ENCODE measurements at regions not wholly inside any gene's neighbourhood (a gene's known extent, or its start where the extent isn't known, plus 50 kb on each side); places are given as distances from the start of the nearest gene placed in this dataset.
A peak's percentile ranks its signal among the peaks of the same experiment; 100 is the strongest.

DNA sequence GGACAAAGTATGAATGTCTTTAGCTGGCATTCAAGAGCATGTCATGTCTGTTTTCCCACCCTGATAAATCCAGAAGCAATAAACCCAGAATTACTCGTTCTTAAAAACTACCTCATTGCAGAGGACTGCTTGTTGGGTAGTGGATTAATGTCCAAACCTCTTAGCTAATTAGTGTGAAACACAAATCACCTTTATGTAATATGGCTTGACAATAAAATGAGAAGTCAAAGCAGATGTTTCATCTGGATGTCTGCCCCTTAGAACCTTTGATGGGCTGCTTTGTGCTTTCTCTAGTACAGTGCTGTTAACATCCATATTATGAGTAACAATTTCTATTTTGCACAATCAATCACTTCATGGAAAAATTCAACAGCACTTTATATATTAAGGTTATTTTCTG, 149.1 kb upstream of the TUT7 start:
- H3K9me3 ChIP-seq (ENCODE audit: low read depth), result no peaks in the 10 kb centered on the region
- TF ChIP-seq, protein P1, sequence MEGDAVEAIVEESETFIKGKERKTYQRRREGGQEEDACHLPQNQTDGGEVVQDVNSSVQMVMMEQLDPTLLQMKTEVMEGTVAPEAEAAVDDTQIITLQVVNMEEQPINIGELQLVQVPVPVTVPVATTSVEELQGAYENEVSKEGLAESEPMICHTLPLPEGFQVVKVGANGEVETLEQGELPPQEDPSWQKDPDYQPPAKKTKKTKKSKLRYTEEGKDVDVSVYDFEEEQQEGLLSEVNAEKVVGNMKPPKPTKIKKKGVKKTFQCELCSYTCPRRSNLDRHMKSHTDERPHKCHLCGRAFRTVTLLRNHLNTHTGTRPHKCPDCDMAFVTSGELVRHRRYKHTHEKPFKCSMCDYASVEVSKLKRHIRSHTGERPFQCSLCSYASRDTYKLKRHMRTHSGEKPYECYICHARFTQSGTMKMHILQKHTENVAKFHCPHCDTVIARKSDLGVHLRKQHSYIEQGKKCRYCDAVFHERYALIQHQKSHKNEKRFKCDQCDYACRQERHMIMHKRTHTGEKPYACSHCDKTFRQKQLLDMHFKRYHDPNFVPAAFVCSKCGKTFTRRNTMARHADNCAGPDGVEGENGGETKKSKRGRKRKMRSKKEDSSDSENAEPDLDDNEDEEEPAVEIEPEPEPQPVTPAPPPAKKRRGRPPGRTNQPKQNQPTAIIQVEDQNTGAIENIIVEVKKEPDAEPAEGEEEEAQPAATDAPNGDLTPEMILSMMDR (IDR thresholded peaks at IDR 0.05; ENCODE audit: low read depth, low read length), result no peak
- no peak overlapping the region for H3K27ac ChIP-seq
- no peaks in the 10 kb centered on the region for H3K36me3 ChIP-seq
- H3K27me3 ChIP-seq, result no peaks in the 10 kb centered on the region
- H3K4me1 ChIP-seq (ENCODE audit: low read depth), result no peaks in the 10 kb centered on the region
- no peak overlapping the region for H3K4me3 ChIP-seq
- DNase-seq (ENCODE audit: low read depth in 1 of 2, low spot score in 1 of 2), result no peak

DNA sequence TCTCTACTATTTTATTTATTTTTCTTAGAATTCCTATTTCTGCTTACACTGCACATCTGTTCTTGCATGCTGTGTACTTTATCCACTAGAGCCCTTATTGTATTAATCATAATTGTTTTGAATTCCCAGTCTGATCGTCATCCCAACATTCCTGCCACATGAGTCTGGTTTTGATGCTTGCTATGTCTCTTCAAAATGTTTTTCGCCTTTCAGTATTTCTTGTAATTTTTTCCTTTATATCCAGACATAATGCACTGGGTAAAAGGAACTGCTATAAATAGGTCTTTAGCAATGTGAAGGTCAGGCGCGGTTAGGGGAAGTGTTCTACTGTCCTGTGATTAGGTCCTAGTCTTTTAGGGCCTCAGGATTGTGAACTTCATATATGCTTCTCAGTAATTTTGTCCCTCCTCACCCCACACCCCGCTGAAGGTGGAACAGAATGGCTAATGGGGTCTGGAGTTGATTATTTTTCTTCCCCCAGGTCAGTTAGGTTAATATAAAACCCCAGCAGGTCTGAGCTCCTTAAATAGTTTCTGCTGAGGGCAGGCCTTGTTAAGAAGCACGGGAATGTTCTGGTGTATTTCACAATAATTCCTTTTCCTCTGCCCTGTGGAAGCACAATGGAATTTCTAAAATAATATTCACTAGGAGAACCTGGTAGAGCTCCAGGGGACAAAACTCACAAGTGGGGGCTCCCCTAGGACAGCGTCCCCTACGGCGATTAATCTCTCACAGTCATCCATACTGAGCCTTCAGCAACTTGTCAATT, 146.6 kb upstream of the TUT7 start:
- no peak overlapping the region for H3K4me3 ChIP-seq
- TF ChIP-seq, protein P1 (IDR thresholded peaks at IDR 0.05; ENCODE audit: low read depth, low read length), result no peak
- H3K4me1 ChIP-seq (ENCODE audit: low read depth), result no peaks in the 10 kb centered on the region
- H3K9me3 ChIP-seq (ENCODE audit: low read depth), result no peaks in the 10 kb centered on the region
- no peaks in the 10 kb centered on the region for H3K27me3 ChIP-seq
- no peaks in the 10 kb centered on the region for H3K36me3 ChIP-seq
- no peak overlapping the region for H3K27ac ChIP-seq
- peak in 1 of 2 donors; percentile 89 for DNase-seq (ENCODE audit: low read depth in 1 of 2, low spot score in 1 of 2)

DNA sequence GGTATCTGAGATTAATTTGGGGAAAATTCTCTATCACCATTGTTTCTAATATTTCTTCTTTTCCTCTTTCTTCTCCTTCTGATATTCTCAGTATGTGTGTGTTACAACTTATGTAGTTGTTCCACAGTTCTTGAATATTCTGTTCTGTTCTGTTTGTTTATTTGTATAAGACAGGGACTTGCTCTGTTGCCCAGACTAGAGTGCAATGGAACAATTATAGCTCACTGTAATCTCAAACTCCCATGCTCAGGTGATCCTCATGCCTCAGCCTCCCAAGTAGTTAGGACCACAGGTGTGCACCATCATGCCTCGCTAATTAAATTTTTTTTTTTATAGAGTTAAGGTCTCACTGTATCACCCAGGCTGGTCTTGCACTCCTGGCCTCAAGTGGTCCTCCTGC, 145.8 kb upstream of the TUT7 start:
- TF ChIP-seq, protein P1 (IDR thresholded peaks at IDR 0.05; ENCODE audit: low read depth, low read length), result no peak
- no peak overlapping the region for H3K4me3 ChIP-seq
- H3K9me3 ChIP-seq (ENCODE audit: low read depth), result no peaks in the 10 kb centered on the region
- no peak for DNase-seq (ENCODE audit: low read depth in 1 of 2, low spot score in 1 of 2)
- H3K4me1 ChIP-seq (ENCODE audit: low read depth), result no peaks in the 10 kb centered on the region
- H3K27ac ChIP-seq, result no peak overlapping the region
- no peaks in the 10 kb centered on the region for H3K27me3 ChIP-seq
- H3K36me3 ChIP-seq, result no peaks in the 10 kb centered on the region

DNA sequence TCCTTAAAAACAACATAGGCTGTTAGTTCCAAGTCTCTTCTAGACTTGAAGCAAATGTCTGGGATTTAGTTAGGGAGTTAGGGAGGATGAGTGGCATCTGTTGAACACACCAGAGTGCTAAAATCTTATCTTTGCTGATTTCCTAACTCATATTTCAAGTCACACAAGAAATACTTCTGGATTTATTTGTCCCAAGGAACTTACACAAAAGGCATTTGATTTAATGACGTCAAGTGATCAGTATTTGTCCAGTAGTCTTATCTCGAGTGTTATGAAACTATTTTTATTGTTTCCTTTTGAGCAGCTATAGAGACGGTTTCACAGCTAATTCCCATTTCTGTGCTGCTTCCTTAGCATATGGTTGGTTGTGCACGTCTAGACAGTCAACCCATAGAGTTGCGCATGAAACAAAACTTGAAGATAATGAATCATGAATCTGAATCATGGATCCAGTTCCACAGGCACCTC, 140.5 kb upstream of the TUT7 start:
- no peaks in the 10 kb centered on the region for H3K4me1 ChIP-seq (ENCODE audit: low read depth)
- no peak overlapping the region for H3K27ac ChIP-seq
- no peaks in the 10 kb centered on the region for H3K9me3 ChIP-seq (ENCODE audit: low read depth)
- no peak overlapping the region for H3K4me3 ChIP-seq
- TF ChIP-seq, protein P1 (IDR thresholded peaks at IDR 0.05; ENCODE audit: low read depth, low read length), result no peak
- no peaks in the 10 kb centered on the region for H3K27me3 ChIP-seq
- H3K36me3 ChIP-seq, result no peaks in the 10 kb centered on the region
- peak in 1 of 2 donors; percentile 93 for DNase-seq (ENCODE audit: low read depth in 1 of 2, low spot score in 1 of 2)

DNA sequence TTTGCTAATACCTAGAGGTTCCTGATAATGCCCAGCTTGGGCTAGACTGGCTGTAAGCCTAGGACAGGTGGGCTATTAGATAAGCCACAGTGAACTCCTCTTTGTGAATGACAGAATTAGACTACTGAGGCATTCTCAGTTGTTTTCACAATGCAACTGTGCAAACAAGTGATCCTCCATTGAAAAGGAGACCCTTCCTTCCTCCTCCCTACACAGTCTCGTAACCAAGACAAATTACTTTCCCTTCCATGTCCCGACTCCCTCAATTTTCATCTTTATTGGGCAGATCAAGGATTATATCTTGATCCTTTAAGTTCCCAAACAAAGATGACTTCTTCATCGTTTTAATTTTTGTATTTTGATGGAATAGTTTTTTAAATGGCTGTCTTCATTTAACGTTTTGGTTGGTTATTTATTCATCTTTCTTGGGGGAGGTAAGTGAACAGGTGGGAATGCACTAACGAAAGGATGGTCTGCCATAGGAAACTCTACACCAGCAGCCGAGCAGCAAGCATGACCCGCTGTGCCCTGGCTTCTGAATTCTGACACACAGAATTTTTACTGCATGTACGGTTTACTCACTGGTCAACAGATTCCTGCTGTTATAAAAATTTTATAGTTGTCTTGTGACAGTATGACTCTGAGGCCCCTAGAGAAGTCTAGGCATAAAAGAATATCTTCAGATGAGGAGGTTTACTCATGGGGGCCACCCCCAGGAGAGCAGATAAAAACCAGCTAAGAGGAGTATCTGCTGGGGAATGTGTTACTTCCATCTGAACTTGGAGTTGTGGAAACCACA, 137.5 kb upstream of the TUT7 start:
- Histone ChIP-seq H3K36me3 (no peaks in the 10 kb centered on the region), H3K4me1 (ENCODE audit: low read depth) (no peaks in the 10 kb centered on the region), H3K27ac (no peak overlapping the region), H3K27me3 (no peaks in the 10 kb centered on the region), H3K9me3 (ENCODE audit: low read depth) (no peaks in the 10 kb centered on the region), H3K4me3 (no peak overlapping the region)
- TF ChIP-seq, protein P1 (IDR thresholded peaks at IDR 0.05; ENCODE audit: low read depth, low read length), result no peak
- DNase-seq (ENCODE audit: low read depth in 1 of 2, low spot score in 1 of 2), result no peak
